Uterus (tissue), 3 donors: ENCODE measurements at regions not wholly inside any gene's neighbourhood (a gene's known extent, or its start where the extent isn't known, plus 50 kb on each side); places are given as distances from the start of the nearest gene placed in this dataset.

Experiments used
- DNase-seq, 2 donors: peaks; one replicate each; pipeline ENCODE4 v3.0.0-alpha.2; 2019 to 2020
- H3K27ac ChIP-seq, 2 donors: fragments of 200-600 bp; sonication (generic); 1 replicate in 1 of 2; 2 replicates in 1 of 2; pipeline ENCODE4 v1.5.1; 2016 to 2018
- H3K27me3 ChIP-seq, 2 donors: fragments of 200-600 bp; sonication (generic); one replicate each; pipeline ENCODE4 v1.5.1; 2018 to 2019; ENCODE audit warnings: control low read depth in 1 of 2
- H3K36me3 ChIP-seq, 2 donors: fragments of 200-600 bp; sonication (generic); one replicate each; pipeline ENCODE4 v1.5.1; 2019; ENCODE audit warnings: control low read depth in 1 of 2
- H3K4me1 ChIP-seq, 2 donors: fragments of 200-600 bp; sonication (generic); one replicate each; pipeline ENCODE4 v1.5.1; 2018 to 2019; ENCODE audit warnings: control low read depth in 1 of 2
- H3K4me3 ChIP-seq, 2 donors: fragments of 200-600 bp; sonication (generic); 1 replicate in 1 of 2; 2 replicates in 1 of 2; pipeline ENCODE4 v1.5.1; 2018 to 2019; ENCODE audit warnings: mild to moderate bottlenecking in 1 of 2
- H3K9me3 ChIP-seq, 2 donors: fragments of 200-600 bp; sonication (generic); one replicate each; pipeline ENCODE4 v1.5.1; 2019; ENCODE audit warnings: control low read depth in 1 of 2
- CTCF ChIP-seq, 4 experiments: fragments of 200-600 bp in 2 of 4; fragments of 450-650 bp in 2 of 4; sonication (generic) in 2 of 4; IDR thresholded peaks; one replicate each; pipeline ENCODE4 v1.5.1; 2016 to 2019; ENCODE audit warnings: antibody characterized with exemption in 4 of 4, mild to moderate bottlenecking in 2 of 4, moderate library complexity in 1 of 4
- POLR2A ChIP-seq, 2 donors: fragments of 450-650 bp; IDR thresholded peaks; one replicate each; pipeline ENCODE4 v1.6.1; 2016; ENCODE audit warnings: antibody characterized with exemption in 2 of 2, mild to moderate bottlenecking in 1 of 2, moderate library complexity in 1 of 2
- intact Hi-C: fragments of 100-400 bp; cut with DNase I; formaldehyde crosslinking; loops from one replicate; pipeline ENCODE4 v1.15.1; 2023; ENCODE audit warnings: low total_unique reads
- donor health status: DM: yes; HTN: yes; CAD: no.

GRCh38 chr16:86396422-86396821, 113.9 kb upstream of the FOXF1 start:
- peak; percentile 36 to 52 for DNase-seq
- no peak for TF ChIP-seq CTCF (IDR thresholded peaks at IDR 0.05)
- H3K27me3 ChIP-seq: no peaks in the 10 kb centered on the region
- no peaks in the 10 kb centered on the region for H3K4me1 ChIP-seq
- H3K27ac ChIP-seq: peak overlapping the region; percentile 70 to 73
- intact Hi-C loops: no loop called here
- H3K36me3 ChIP-seq: no peaks in the 10 kb centered on the region
- no peak overlapping the region for H3K4me3 ChIP-seq
- no peaks in the 10 kb centered on the region for H3K9me3 ChIP-seq

GRCh38 chr16:86396901-86397311, 113.4 kb upstream of the FOXF1 start:
- H3K4me3 ChIP-seq: no peak overlapping the region

GRCh38 chr16:86398201-86398600, 112.1 kb upstream of the FOXF1 start:
- H3K4me1 ChIP-seq: no peaks in the 10 kb centered on the region
- intact Hi-C loops: no loop called here
- no peaks in the 10 kb centered on the region for H3K36me3 ChIP-seq
- no peak for DNase-seq
- no peaks in the 10 kb centered on the region for H3K27me3 ChIP-seq
- TF ChIP-seq POLR2A (IDR thresholded peaks at IDR 0.05) (no peak), CTCF (IDR thresholded peaks at IDR 0.05) (no peak)
- H3K9me3 ChIP-seq: no peaks in the 10 kb centered on the region
- no peak overlapping the region for H3K27ac ChIP-seq
- H3K4me3 ChIP-seq: no peak overlapping the region

More at GRCh38 chr16:86396901-86397311, 113.4 kb upstream of the FOXF1 start:
- DNase-seq: peak; percentile 56 to 63
- H3K27ac ChIP-seq: peak overlapping the region; percentile 70 to 73
- intact Hi-C loops: no loop called here
- H3K36me3 ChIP-seq: no peaks in the 10 kb centered on the region
- no peaks in the 10 kb centered on the region for H3K9me3 ChIP-seq
- TF ChIP-seq CTCF (IDR thresholded peaks at IDR 0.05) (no peak), POLR2A (IDR thresholded peaks at IDR 0.05) (no peak)
- H3K27me3 ChIP-seq: no peaks in the 10 kb centered on the region
- no peaks in the 10 kb centered on the region for H3K4me1 ChIP-seq

GRCh38 chr16:86398622-86399021, 111.7 kb upstream of the FOXF1 start:
- no peak for TF ChIP-seq CTCF (IDR thresholded peaks at IDR 0.05)
- no peak for TF ChIP-seq POLR2A (IDR thresholded peaks at IDR 0.05)
- Histone ChIP-seq H3K9me3 (no peaks in the 10 kb centered on the region), H3K36me3 (no peaks in the 10 kb centered on the region), H3K4me1 (no peaks in the 10 kb centered on the region), H3K27ac (no peak overlapping the region), H3K27me3 (no peaks in the 10 kb centered on the region), H3K4me3 (no peak overlapping the region)
- no peak for DNase-seq
- intact Hi-C loops: no loop called here

GRCh38 chr16:86401126-86401525, 109.2 kb upstream of the FOXF1 start:
- TF ChIP-seq POLR2A (IDR thresholded peaks at IDR 0.05): no peak
- TF ChIP-seq CTCF (IDR thresholded peaks at IDR 0.05): no peak
- no peak overlapping the region for H3K4me3 ChIP-seq
- H3K27ac ChIP-seq: no peak overlapping the region
- H3K9me3 ChIP-seq: no peaks in the 10 kb centered on the region
- H3K4me1 ChIP-seq: no peaks in the 10 kb centered on the region
- H3K27me3 ChIP-seq: no peaks in the 10 kb centered on the region
- H3K36me3 ChIP-seq: no peaks in the 10 kb centered on the region
- intact Hi-C loops: no loop called here
- no peak for DNase-seq
